ENCODE measurements at regions not wholly inside any gene's neighbourhood (a gene's known extent, or its start where the extent isn't known, plus 50 kb on each side); places are given as distances from the start of the nearest gene placed in this dataset.

GRCh38 chr4:12689457-12689856 lies 794.7 kb downstream of the RAB28 start:
- no peak for TF ChIP-seq POLR2A (IDR thresholded peaks at IDR 0.05)
- TF ChIP-seq, protein P1, sequence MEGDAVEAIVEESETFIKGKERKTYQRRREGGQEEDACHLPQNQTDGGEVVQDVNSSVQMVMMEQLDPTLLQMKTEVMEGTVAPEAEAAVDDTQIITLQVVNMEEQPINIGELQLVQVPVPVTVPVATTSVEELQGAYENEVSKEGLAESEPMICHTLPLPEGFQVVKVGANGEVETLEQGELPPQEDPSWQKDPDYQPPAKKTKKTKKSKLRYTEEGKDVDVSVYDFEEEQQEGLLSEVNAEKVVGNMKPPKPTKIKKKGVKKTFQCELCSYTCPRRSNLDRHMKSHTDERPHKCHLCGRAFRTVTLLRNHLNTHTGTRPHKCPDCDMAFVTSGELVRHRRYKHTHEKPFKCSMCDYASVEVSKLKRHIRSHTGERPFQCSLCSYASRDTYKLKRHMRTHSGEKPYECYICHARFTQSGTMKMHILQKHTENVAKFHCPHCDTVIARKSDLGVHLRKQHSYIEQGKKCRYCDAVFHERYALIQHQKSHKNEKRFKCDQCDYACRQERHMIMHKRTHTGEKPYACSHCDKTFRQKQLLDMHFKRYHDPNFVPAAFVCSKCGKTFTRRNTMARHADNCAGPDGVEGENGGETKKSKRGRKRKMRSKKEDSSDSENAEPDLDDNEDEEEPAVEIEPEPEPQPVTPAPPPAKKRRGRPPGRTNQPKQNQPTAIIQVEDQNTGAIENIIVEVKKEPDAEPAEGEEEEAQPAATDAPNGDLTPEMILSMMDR (IDR thresholded peaks at IDR 0.05), result no peak

Measured in right lobe of liver (tissue), 4 donors.